ENCODE measurements at regions not wholly inside any gene's neighbourhood (a gene's known extent, or its start where the extent isn't known, plus 50 kb on each side); places are given as distances from the start of the nearest gene placed in this dataset.

GRCh38 chr4:141307241-141307689, 86.6 kb downstream of the ZNF330 start:
- Histone ChIP-seq H3K27ac (ENCODE audit: low read depth in 2 of 2, low read length in 1 of 2) (no peak overlapping the region), H3K9me3 (no peaks in the 10 kb centered on the region), H3K27me3 (ENCODE audit: insufficient read depth) (no peaks in the 10 kb centered on the region), H3K4me3 (ENCODE audit: low read depth in 2 of 2, low read length in 1 of 2) (no peak overlapping the region), H3K9me2 (no peaks in the 10 kb centered on the region), H3K79me2 (ENCODE audit: insufficient read depth) (no peaks in the 10 kb centered on the region), H2AFZ (ENCODE audit: low read depth) (0 out of 2 replicates have a peak overlapping the region, but pooled peaks have one; percentile 15), H4K20me1 (ENCODE audit: insufficient read depth) (no peaks in the 10 kb centered on the region), H3K4me2 (no peak overlapping the region), H3K4me1 (ENCODE audit: control insufficient read depth in 1 of 2, insufficient read depth in 2 of 2, low read depth in 1 of 2, low read length in 1 of 2) (peaks cover 0 to 3% of the 10 kb centered on the region in 2 experiments; a peak in 1 of 4 replicates), H3F3A (replicated peaks; ENCODE audit: insufficient read depth) (no peaks in the 10 kb centered on the region), H3K36me3 (replicated peaks in 1 of 2; ENCODE audit: control insufficient read depth in 1 of 2, insufficient read depth in 2 of 2, low read length in 1 of 2) (no peaks in the 10 kb centered on the region), H3K9ac (no peak overlapping the region)
- 60% methylated on average over 5 of the region's 5 CpGs for WGBS (ENCODE audit: low lambda C conversion rate)
- ChIA-PET POLR2A (no interaction called here), CTCF (interaction anchor here (0.6 to 2.3 kb wide), 35 partner anchors 8 to 1540 kb away, joined by 3 to 18 read pairs (median 3); no protein-coding TSS in a partner anchor)
- DNase-seq: peak; percentile 63
- TF ChIP-seq SMC3 (IDR thresholded peaks at IDR 0.05; ENCODE audit: low read depth, low read length) (peak; percentile 71), RAD21 (IDR thresholded peaks at IDR 0.05; ENCODE audit: low read length) (peak; percentile 87), CTCF (IDR thresholded peaks at IDR 0.05) (peak; percentile 73), FOXJ3 (CRISPR knock-in tag; IDR thresholded peaks at IDR 0.05) (no peak), PBX3 (IDR thresholded peaks at IDR 0.05) (peak; percentile 37; the same call in 1 of the 2 replicates), YY1 (IDR thresholded peaks at IDR 0.05; ENCODE audit: low read depth) (no peak)

GRCh38 chr4:141309874-141310273, 89.2 kb downstream of the ZNF330 start:
- TF ChIP-seq USF2 (IDR thresholded peaks at IDR 0.05; ENCODE audit: borderline replicate concordance, low read depth, low read length): no peak
- no peak for DNase-seq
- no peak overlapping the region for H3K4me2 ChIP-seq
- WGBS (ENCODE audit: low lambda C conversion rate): 88% methylated on average over 3 of the region's 3 CpGs
- H3K4me3 ChIP-seq (ENCODE audit: low read depth in 2 of 2, low read length in 1 of 2): no peak overlapping the region
- H2AFZ ChIP-seq (ENCODE audit: low read depth): no peak overlapping the region
- CTCF ChIA-PET: no interaction called here
- no peak overlapping the region for H3K27ac ChIP-seq (ENCODE audit: low read depth in 2 of 2, low read length in 1 of 2)
- H3K9me2 ChIP-seq: no peaks in the 10 kb centered on the region
- H3K9ac ChIP-seq: no peak overlapping the region
- H3K4me1 ChIP-seq (ENCODE audit: control insufficient read depth in 1 of 2, insufficient read depth in 2 of 2, low read depth in 1 of 2, low read length in 1 of 2): peaks cover 0 to 3% of the 10 kb centered on the region in 2 experiments; a peak in 1 of 4 replicates
- H3K27me3 ChIP-seq (ENCODE audit: insufficient read depth): no peaks in the 10 kb centered on the region
- no peaks in the 10 kb centered on the region for H3K9me3 ChIP-seq
- no peaks in the 10 kb centered on the region for H3F3A ChIP-seq (replicated peaks; ENCODE audit: insufficient read depth)
- POLR2A ChIA-PET: no interaction called here
- H3K36me3 ChIP-seq (replicated peaks in 1 of 2; ENCODE audit: control insufficient read depth in 1 of 2, insufficient read depth in 2 of 2, low read length in 1 of 2): no peaks in the 10 kb centered on the region
- H3K79me2 ChIP-seq (ENCODE audit: insufficient read depth): no peaks in the 10 kb centered on the region
- H4K20me1 ChIP-seq (ENCODE audit: insufficient read depth): no peaks in the 10 kb centered on the region

Measured in SK-N-SH (cell line).